ENCODE measurements at regions not wholly inside any gene's neighbourhood (a gene's known extent, or its start where the extent isn't known, plus 50 kb on each side); places are given as distances from the start of the nearest gene placed in this dataset.

GRCh38 chr7:156236936-156237599, 403.5 kb upstream of the RNF32 start:
- TF ChIP-seq MXI1 (conservative IDR thresholded peaks at IDR 0.05; ENCODE audit: poor library complexity, severe bottlenecking) (no peak), CTCF (IDR thresholded peaks at IDR 0.05; ENCODE audit: poor library complexity, severe bottlenecking) (no peak), RAD21 (conservative IDR thresholded peaks at IDR 0.05) (no peak), EP300 (conservative IDR thresholded peaks at IDR 0.05; ENCODE audit: poor library complexity, severe bottlenecking) (no peak), EZH2 (IDR thresholded peaks at IDR 0.05; ENCODE audit: borderline replicate concordance, insufficient read depth, low read length, poor library complexity, severe bottlenecking) (no peak), REST (IDR thresholded peaks at IDR 0.05; ENCODE audit: borderline replicate concordance) (no peak)

All from neural cell (in vitro differentiated cells).